HepG2 (cell line): ENCODE measurements at regions not wholly inside any gene's neighbourhood (a gene's known extent, or its start where the extent isn't known, plus 50 kb on each side); places are given as distances from the start of the nearest gene placed in this dataset.

ENCODE experiments used
- MYC ChIP-seq: sonication (generic); formaldehyde crosslinking; IDR thresholded peaks from 2 replicates; pipeline ENCODE4 v1.9.0; 2021; ENCODE audit warnings: missing genetic modification reagents, borderline replicate concordance
- NCOA2 ChIP-seq: sonication (generic); formaldehyde crosslinking; IDR thresholded peaks from 2 replicates; pipeline ENCODE4 v1.8.0; 2022; ENCODE audit warnings: inconsistent platforms
- REXO4 ChIP-seq: sonication (generic); formaldehyde crosslinking; IDR thresholded peaks from 2 replicates; pipeline ENCODE4 v1.8.0; 2022; ENCODE audit warnings: missing genetic modification reagents, mild to moderate bottlenecking, borderline replicate concordance
- ZBTB8A ChIP-seq: sonication (generic); formaldehyde crosslinking; IDR thresholded peaks from 2 replicates; pipeline ENCODE4 v1.4.0; 2020; ENCODE audit warnings: mild to moderate bottlenecking, low read depth, missing genetic modification reagents, borderline replicate concordance
- ZFP41 ChIP-seq: sonication (generic); formaldehyde crosslinking; IDR thresholded peaks from 2 replicates; pipeline ENCODE4 v1.4.0; 2020; ENCODE audit warnings: mild to moderate bottlenecking, missing genetic modification reagents, borderline replicate concordance
- TF ChIP-seq, protein P1 (sequence below): sonication (generic); formaldehyde crosslinking; IDR thresholded peaks from 2 replicates; pipeline ENCODE4 v1.5.0; 2020; ENCODE audit warnings: mild to moderate bottlenecking, missing genetic modification reagents, moderate library complexity

DNA sequence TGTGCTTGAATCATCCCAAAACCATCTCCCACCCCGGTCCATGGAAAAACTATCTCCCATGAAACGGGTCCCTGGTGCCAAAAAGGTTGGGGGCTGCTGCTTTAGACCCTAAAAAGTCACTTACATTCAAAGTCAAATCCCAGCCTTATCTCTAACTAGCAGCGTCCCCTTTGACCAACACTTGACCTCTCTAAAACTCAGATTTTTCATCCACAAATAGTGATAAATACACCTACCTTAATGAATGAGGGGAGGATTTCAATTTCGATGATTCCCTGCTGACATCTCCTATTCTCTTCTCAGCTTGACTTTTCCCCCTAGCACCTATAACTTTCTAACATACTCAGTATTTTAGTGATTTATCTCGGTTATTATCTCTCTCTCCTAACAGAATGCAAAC lies 137.3 kb downstream of the BTG1 start:
- TF ChIP-seq REXO4 (CRISPR knock-in tag): no peak
- no peak for TF ChIP-seq ZFP41 (CRISPR knock-in tag)
- TF ChIP-seq, protein P1, sequence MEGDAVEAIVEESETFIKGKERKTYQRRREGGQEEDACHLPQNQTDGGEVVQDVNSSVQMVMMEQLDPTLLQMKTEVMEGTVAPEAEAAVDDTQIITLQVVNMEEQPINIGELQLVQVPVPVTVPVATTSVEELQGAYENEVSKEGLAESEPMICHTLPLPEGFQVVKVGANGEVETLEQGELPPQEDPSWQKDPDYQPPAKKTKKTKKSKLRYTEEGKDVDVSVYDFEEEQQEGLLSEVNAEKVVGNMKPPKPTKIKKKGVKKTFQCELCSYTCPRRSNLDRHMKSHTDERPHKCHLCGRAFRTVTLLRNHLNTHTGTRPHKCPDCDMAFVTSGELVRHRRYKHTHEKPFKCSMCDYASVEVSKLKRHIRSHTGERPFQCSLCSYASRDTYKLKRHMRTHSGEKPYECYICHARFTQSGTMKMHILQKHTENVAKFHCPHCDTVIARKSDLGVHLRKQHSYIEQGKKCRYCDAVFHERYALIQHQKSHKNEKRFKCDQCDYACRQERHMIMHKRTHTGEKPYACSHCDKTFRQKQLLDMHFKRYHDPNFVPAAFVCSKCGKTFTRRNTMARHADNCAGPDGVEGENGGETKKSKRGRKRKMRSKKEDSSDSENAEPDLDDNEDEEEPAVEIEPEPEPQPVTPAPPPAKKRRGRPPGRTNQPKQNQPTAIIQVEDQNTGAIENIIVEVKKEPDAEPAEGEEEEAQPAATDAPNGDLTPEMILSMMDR (CRISPR knock-in tag): no peak
- TF ChIP-seq NCOA2: no peak
- TF ChIP-seq ZBTB8A (CRISPR knock-in tag): no peak
- no peak for TF ChIP-seq MYC (CRISPR knock-in tag)
